ENCODE measurements at regions not wholly inside any gene's neighbourhood (a gene's known extent, or its start where the extent isn't known, plus 50 kb on each side); places are given as distances from the start of the nearest gene placed in this dataset.

DNA sequence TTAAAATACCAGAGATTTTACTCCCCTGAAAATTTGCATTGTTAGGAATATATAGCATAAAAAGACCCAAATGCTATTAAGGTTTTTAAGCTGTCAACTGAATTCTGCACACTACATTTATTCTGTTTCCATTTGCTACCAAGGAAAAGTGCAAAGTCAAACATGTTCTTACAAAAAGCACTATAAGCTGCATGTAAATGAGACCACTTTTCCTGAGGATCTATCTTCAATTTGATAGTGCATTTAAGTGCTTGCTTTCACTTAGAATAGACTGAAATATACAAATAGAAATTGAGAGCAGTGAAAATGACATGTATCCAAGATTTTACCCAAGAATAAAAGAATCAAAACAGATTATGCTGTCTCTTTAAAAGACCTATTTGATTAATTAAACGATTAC lies 1216.2 kb downstream of the ROBO2 start:
- ChIA-PET POLR2A (no interaction called here), CTCF (interaction anchor here (1.0 kb wide), 1 partner anchor 184 kb away, joined by 3 read pairs; no protein-coding TSS in a partner anchor)
- no peak for DNase-seq (ENCODE audit: low read depth, low spot score)
- FAIRE-seq, result no peak
- BruUV-seq (replicated peaks), result no TSS peak
- no peak overlapping the region for H3K4me3 ChIP-seq (replicated peaks in 1 of 3; ENCODE audit: insufficient read depth in 1 of 3, low read depth in 1 of 3, low read length in 3 of 3)
- H3K9ac ChIP-seq (replicated peaks; ENCODE audit: extremely low read depth, insufficient read depth, low read length), result no peak overlapping the region
- no peaks in the 10 kb centered on the region for H3K9me3 ChIP-seq (replicated peaks; ENCODE audit: control insufficient read depth, insufficient read depth, low read length)
- intact Hi-C loops (cut with micrococcal nuclease), result loop anchor here (5.0 kb wide), 1 partner anchor 34 kb away; no protein-coding TSS in a partner anchor
- peaks cover 2% of the 10 kb centered on the region for H3K9me1 ChIP-seq (replicated peaks; ENCODE audit: control insufficient read depth, extremely low read depth, insufficient read depth, low read length)
- TF ChIP-seq POLR2A (IDR thresholded peaks at IDR 0.05; ENCODE audit: low read depth, low read length) (no peak), POLR2AphosphoS5 (IDR thresholded peaks at IDR 0.05; ENCODE audit: insufficient read depth, low read depth, low read length) (no peak), MYC (IDR thresholded peaks at IDR 0.05; ENCODE audit: low read depth, low read length) (no peak), GATA2 (IDR thresholded peaks at IDR 0.05; ENCODE audit: insufficient read depth, insufficient read length, low read depth, low read length) (no peak), EZH2 (IDR thresholded peaks at IDR 0.05; ENCODE audit: borderline replicate concordance, low read depth, low read length, severe bottlenecking) (no peak)
- TF ChIP-seq, protein P1, sequence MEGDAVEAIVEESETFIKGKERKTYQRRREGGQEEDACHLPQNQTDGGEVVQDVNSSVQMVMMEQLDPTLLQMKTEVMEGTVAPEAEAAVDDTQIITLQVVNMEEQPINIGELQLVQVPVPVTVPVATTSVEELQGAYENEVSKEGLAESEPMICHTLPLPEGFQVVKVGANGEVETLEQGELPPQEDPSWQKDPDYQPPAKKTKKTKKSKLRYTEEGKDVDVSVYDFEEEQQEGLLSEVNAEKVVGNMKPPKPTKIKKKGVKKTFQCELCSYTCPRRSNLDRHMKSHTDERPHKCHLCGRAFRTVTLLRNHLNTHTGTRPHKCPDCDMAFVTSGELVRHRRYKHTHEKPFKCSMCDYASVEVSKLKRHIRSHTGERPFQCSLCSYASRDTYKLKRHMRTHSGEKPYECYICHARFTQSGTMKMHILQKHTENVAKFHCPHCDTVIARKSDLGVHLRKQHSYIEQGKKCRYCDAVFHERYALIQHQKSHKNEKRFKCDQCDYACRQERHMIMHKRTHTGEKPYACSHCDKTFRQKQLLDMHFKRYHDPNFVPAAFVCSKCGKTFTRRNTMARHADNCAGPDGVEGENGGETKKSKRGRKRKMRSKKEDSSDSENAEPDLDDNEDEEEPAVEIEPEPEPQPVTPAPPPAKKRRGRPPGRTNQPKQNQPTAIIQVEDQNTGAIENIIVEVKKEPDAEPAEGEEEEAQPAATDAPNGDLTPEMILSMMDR (IDR thresholded peaks at IDR 0.05; ENCODE audit: extremely low read depth in 1 of 2, insufficient read depth in 1 of 2, low read depth in 1 of 2, low read length in 2 of 2), result no peak
- H3K36me3 ChIP-seq (ENCODE audit: control insufficient read depth in 2 of 2, extremely low read depth in 1 of 2, insufficient read depth in 2 of 2, low read length in 2 of 2), result no peaks in the 10 kb centered on the region
- H3K27ac ChIP-seq (ENCODE audit: insufficient read depth, low read depth, low read length), result no peak overlapping the region
- H3K4me1 ChIP-seq (ENCODE audit: control insufficient read depth, extremely low read depth, insufficient read depth, low read length), result no peaks in the 10 kb centered on the region
- no peak overlapping the region for H2AFZ ChIP-seq (ENCODE audit: low read depth, low read length)
- no peaks in the 10 kb centered on the region for H4K20me1 ChIP-seq (replicated peaks; ENCODE audit: control insufficient read depth, extremely low read depth, insufficient read depth, low read length)
- no peaks in the 10 kb centered on the region for H3K27me3 ChIP-seq (ENCODE audit: control insufficient read depth in 2 of 2, insufficient read depth in 2 of 2, low read length in 2 of 2)
- H3K4me2 ChIP-seq (ENCODE audit: insufficient read depth, low read length), result no peak overlapping the region
- dilution Hi-C loops (cut with MboI; ENCODE audit: extremely low pct_ligation_motif_present, low sequenced_read_pairs), result no loop called here
- H3K79me2 ChIP-seq (ENCODE audit: control insufficient read depth, insufficient read depth, low read length), result no peaks in the 10 kb centered on the region

Data from endothelial cell of umbilical vein (primary cell).